GM12873 (cell line): ENCODE measurements at regions not wholly inside any gene's neighbourhood (a gene's known extent, or its start where the extent isn't known, plus 50 kb on each side); places are given as distances from the start of the nearest gene placed in this dataset.
A peak's percentile ranks its signal among the peaks of the same experiment; 100 is the strongest.

Experiments used
- CTCF ChIP-seq: IDR thresholded peaks from 2 replicates; pipeline ENCODE4 v1.5.1; 2012; ENCODE audit warnings: low read depth, mild to moderate bottlenecking, moderate library complexity, low read length, control low read depth; ENCODE audit not compliant: insufficient read depth; ENCODE audit errors: missing control alignments

DNA sequence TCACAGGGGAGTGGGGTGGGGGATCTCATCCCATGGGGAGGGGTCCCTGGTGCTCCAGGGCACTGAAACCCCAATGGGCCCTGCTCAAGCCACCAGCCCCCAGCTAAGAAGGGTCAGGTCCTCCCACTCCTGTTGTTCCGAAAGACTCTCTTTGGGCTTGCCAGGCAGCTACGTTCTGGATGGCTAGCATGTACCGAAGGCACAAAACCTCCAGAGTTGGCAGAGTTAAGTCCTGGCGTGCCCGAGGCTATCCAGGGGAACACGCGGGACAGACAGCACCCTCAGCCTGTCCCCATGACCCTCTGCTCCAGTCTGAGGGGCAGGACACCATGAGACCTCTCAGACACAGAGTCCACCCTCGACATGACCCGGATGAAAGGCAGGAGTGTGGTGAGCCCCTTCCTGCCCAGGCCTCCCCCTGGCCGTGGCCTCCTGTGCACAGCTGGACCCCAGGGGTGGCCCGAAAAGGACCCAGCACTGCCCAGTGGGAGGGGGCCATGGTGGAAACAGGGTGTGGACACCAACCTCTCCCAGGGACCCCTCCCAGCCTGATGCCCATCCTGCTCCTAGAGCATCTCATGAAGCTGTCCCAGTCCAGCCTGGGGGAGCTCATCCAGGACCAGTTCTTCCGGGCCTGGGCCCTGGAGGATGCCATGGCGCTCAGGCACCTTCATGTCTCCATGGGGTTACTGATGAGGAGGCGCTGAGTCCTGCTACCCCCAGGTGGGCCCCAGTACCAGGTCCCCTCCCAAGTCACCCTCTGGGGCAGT is 53.0 kb upstream of the TPM4 start:
- no peak for TF ChIP-seq CTCF

DNA sequence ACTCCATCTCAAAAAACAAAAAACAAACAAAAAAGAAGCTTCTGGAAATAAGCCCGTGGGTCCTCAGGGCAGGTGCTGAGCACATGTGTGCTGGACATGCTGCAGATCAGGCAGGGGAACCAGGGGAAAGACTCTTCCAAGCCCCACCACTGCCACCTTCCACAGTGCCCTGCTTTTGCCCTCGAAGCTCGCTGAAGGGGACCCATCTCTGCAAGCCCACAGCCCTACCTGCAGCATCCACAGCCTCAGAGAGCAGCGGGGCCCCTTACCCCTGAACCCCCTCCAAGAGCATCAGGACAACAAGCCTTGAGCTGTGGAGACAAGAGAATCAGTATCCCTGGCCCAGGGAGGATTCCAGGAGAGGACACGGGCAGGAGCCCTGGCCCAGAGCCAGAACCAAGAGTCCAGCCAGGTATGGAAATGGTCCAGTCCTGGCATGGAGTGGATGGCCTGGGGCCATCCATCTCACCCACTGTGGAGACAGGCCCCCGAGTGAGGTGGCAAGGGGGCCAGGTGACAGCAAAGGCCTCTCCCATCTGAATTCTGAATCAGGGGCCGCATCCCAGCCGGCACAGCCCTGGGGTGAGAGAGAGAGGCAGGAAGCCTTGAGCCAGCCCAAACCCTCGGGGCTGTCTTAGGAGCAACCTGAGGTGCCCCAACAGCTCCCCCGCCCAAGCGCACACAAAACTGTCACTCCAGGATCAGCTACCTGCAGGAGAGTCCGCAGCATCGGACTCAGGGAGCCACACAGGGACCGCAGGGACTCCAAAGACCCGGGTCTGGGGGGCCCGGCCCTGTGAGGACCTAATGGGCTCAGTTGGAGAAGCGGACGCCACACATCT is 51.8 kb upstream of the TPM4 start:
- no peak for TF ChIP-seq CTCF

- peak; percentile 48 for TF ChIP-seq CTCF
Observed at GRCh38 chr19:16025108-16026101, 50.9 kb upstream of the TPM4 start.

DNA sequence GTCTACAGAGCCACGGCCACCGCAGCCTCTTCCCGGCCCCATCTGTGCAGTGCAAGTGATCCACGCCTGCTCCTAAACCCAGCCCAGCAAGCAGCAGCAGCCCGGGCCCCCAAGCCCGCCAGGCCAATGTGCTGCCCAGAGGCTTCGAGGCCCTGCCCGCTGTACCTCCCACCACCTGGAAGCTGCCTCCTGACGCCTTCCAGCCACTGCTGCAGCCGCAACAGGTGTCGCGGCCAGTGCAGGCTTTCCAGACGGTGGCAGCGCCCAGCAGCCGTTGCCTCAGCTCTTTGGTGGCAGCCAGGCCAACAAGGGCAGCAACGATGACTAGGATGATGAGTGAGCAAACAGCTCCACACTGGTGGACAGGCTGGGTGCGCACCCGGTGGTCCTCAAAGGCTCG is 50.2 kb upstream of the TPM4 start:
- TF ChIP-seq CTCF: no peak
